CD8-positive, alpha-beta memory T cell (primary cell): ENCODE measurements at regions not wholly inside any gene's neighbourhood (a gene's known extent, or its start where the extent isn't known, plus 50 kb on each side); places are given as distances from the start of the nearest gene placed in this dataset.

ENCODE experiments used
- CTCF ChIA-PET: fragments of 350-600 bp; sonication (Branson Sonifier 250); formaldehyde crosslinking; loops from one replicate; lab custom pipeline; 2021; ENCODE audit warnings: antibody characterized with exemption; lab: Charles Lee
- POLR2A ChIA-PET: fragments of 350-600 bp; sonication (Branson Sonifier 250); formaldehyde crosslinking; loops from one replicate; lab custom pipeline; 2021; ENCODE audit warnings: antibody characterized with exemption; lab: Charles Lee
- DNase-seq, 5 donors: peaks; one replicate each; pipeline versions ENCODE4 v3.0.0 to v3.0.0-alpha.2; 2020 to 2022; ENCODE audit warnings: mixed read lengths in 1 of 5
- H3K27ac ChIP-seq: one replicate; pipeline ENCODE4 v1.7.0; 2013; ENCODE audit warnings: low read depth, mild to moderate bottlenecking, low read length, moderate library complexity
- H3K27me3 ChIP-seq: 2 replicates; pipeline ENCODE4 v1.7.0; 2013; ENCODE audit warnings: low read length, mild to moderate bottlenecking; ENCODE audit not compliant: insufficient read depth, poor library complexity, severe bottlenecking
- H3K36me3 ChIP-seq: 2 replicates; pipeline ENCODE4 v1.7.0; 2013; ENCODE audit warnings: mild to moderate bottlenecking, low read length, moderate library complexity; ENCODE audit not compliant: insufficient read depth
- H3K4me1 ChIP-seq: 2 replicates; pipeline ENCODE4 v1.7.0; 2013; ENCODE audit warnings: mild to moderate bottlenecking, low read length, moderate library complexity; ENCODE audit not compliant: insufficient read depth
- H3K4me3 ChIP-seq: 2 replicates; pipeline ENCODE4 v1.7.0; 2013; ENCODE audit warnings: mild to moderate bottlenecking, low read length
- H3K9me3 ChIP-seq: 2 replicates; pipeline ENCODE4 v1.7.0; 2013; ENCODE audit warnings: mild to moderate bottlenecking, low read length
- H3K27ac Mint-ChIP-seq, 8 donors: one replicate each; pipeline ENCODE4 v1.8.0; 2020 to 2021; ENCODE audit warnings: mixed read lengths in 8 of 8, mild to moderate bottlenecking in 6 of 8, inconsistent platforms in 3 of 8, moderate library complexity in 3 of 8
- H3K27me3 Mint-ChIP-seq, 2 donors: one replicate each; pipeline ENCODE4 v1.8.0; 2020 to 2021; ENCODE audit warnings: mixed read lengths in 2 of 2, mild to moderate bottlenecking in 1 of 2, moderate library complexity in 1 of 2
- H3K36me3 Mint-ChIP-seq, 3 donors: one replicate each; pipeline ENCODE4 v1.8.0; 2020 to 2021; ENCODE audit warnings: mixed read lengths in 3 of 3, inconsistent platforms in 1 of 3, mild to moderate bottlenecking in 1 of 3
- H3K4me1 Mint-ChIP-seq, 3 donors: one replicate each; pipeline ENCODE4 v1.8.0; 2020 to 2021; ENCODE audit warnings: mixed read lengths in 3 of 3, inconsistent platforms in 1 of 3, mild to moderate bottlenecking in 1 of 3
- H3K4me3 Mint-ChIP-seq, 7 donors: one replicate each; pipeline ENCODE4 v1.8.0; 2020 to 2021; ENCODE audit warnings: mixed read lengths in 7 of 7, mild to moderate bottlenecking in 6 of 7, moderate library complexity in 4 of 7, inconsistent platforms in 2 of 7
- H3K9me3 Mint-ChIP-seq, 5 donors: one replicate each; pipeline ENCODE4 v1.8.0; 2020 to 2022; ENCODE audit warnings: mixed read lengths in 5 of 5, mild to moderate bottlenecking in 3 of 5, moderate library complexity in 2 of 5, inconsistent platforms in 1 of 5

GRCh38 chr3:78283994-78284393 is 1244.1 kb downstream of the ROBO2 start:
- no peaks in the 10 kb centered on the region for H3K27me3 ChIP-seq
- no peaks in the 10 kb centered on the region for H3K4me1 ChIP-seq
- H3K36me3 ChIP-seq = no peaks in the 10 kb centered on the region
- Mint-ChIP-seq H3K4me3 (no peak overlapping the region), H3K4me1 (no peaks in the 10 kb centered on the region), H3K9me3 (peaks cover 7 to 30% (median 19%) of the 10 kb centered on the region in 5 donors), H3K27me3 (no peaks in the 10 kb centered on the region), H3K27ac (no peak overlapping the region), H3K36me3 (no peaks in the 10 kb centered on the region)
- DNase-seq = no peak
- no peak overlapping the region for H3K27ac ChIP-seq
- ChIA-PET POLR2A (no interaction called here), CTCF (no interaction called here)
- no peaks in the 10 kb centered on the region for H3K9me3 ChIP-seq
- H3K4me3 ChIP-seq = no peak overlapping the region

- POLR2A ChIA-PET = no interaction called here
- no peaks in the 10 kb centered on the region for H3K36me3 ChIP-seq
- no peak overlapping the region for H3K4me3 ChIP-seq
- no peak for DNase-seq
- Mint-ChIP-seq H3K36me3 (no peaks in the 10 kb centered on the region), H3K27ac (no peak overlapping the region), H3K9me3 (peaks cover 7 to 24% (median 16%) of the 10 kb centered on the region in 5 donors), H3K4me3 (no peak overlapping the region), H3K4me1 (no peaks in the 10 kb centered on the region), H3K27me3 (no peaks in the 10 kb centered on the region)
- CTCF ChIA-PET = no interaction called here
- H3K27me3 ChIP-seq = no peaks in the 10 kb centered on the region
- H3K9me3 ChIP-seq = no peaks in the 10 kb centered on the region
- no peaks in the 10 kb centered on the region for H3K4me1 ChIP-seq
- no peak overlapping the region for H3K27ac ChIP-seq
Observed at GRCh38 chr3:78285032-78285728, 1245.3 kb downstream of the ROBO2 start.

GRCh38 chr3:78287085-78287484 is 1247.2 kb downstream of the ROBO2 start:
- H3K9me3 ChIP-seq = no peaks in the 10 kb centered on the region
- H3K36me3 ChIP-seq = no peaks in the 10 kb centered on the region
- no peak overlapping the region for H3K27ac Mint-ChIP-seq
- ChIA-PET CTCF (no interaction called here), POLR2A (no interaction called here)
- H3K27me3 ChIP-seq = no peaks in the 10 kb centered on the region
- H3K36me3 Mint-ChIP-seq = no peaks in the 10 kb centered on the region
- no peaks in the 10 kb centered on the region for H3K4me1 Mint-ChIP-seq
- no peak for DNase-seq
- H3K27me3 Mint-ChIP-seq = no peaks in the 10 kb centered on the region
- H3K4me1 ChIP-seq = no peaks in the 10 kb centered on the region
- H3K4me3 ChIP-seq = no peak overlapping the region
- no peak overlapping the region for H3K27ac ChIP-seq
- no peak overlapping the region for H3K4me3 Mint-ChIP-seq
- H3K9me3 Mint-ChIP-seq = peaks cover 7 to 19% (median 12%) of the 10 kb centered on the region in 5 donors

GRCh38 chr3:78293284-78293683 is 1253.4 kb downstream of the ROBO2 start:
- no peak overlapping the region for H3K4me3 ChIP-seq
- ChIA-PET POLR2A (no interaction called here), CTCF (no interaction called here)
- H3K36me3 ChIP-seq = no peaks in the 10 kb centered on the region
- H3K36me3 Mint-ChIP-seq = no peaks in the 10 kb centered on the region
- H3K9me3 ChIP-seq = no peaks in the 10 kb centered on the region
- no peak overlapping the region for H3K27ac Mint-ChIP-seq
- H3K27ac ChIP-seq = no peak overlapping the region
- no peak overlapping the region for H3K4me3 Mint-ChIP-seq
- peaks cover 3 to 26% (median 17%) of the 10 kb centered on the region in 5 donors for H3K9me3 Mint-ChIP-seq
- no peak for DNase-seq
- peaks cover 0 to 3% of the 10 kb centered on the region in 2 donors for H3K27me3 Mint-ChIP-seq
- no peaks in the 10 kb centered on the region for H3K4me1 Mint-ChIP-seq
- no peaks in the 10 kb centered on the region for H3K27me3 ChIP-seq
- no peaks in the 10 kb centered on the region for H3K4me1 ChIP-seq

GRCh38 chr3:78304115-78304514 is 1264.2 kb downstream of the ROBO2 start:
- Mint-ChIP-seq H3K27ac (no peak overlapping the region), H3K27me3 (peaks cover 0 to 1% of the 10 kb centered on the region in 2 donors), H3K4me1 (no peaks in the 10 kb centered on the region), H3K36me3 (no peaks in the 10 kb centered on the region), H3K4me3 (no peak overlapping the region), H3K9me3 (peaks cover 5 to 23% (median 13%) of the 10 kb centered on the region in 5 donors)
- no peak for DNase-seq
- Histone ChIP-seq H3K4me3 (no peak overlapping the region), H3K27me3 (no peaks in the 10 kb centered on the region), H3K9me3 (no peaks in the 10 kb centered on the region), H3K36me3 (no peaks in the 10 kb centered on the region), H3K4me1 (no peaks in the 10 kb centered on the region), H3K27ac (no peak overlapping the region)
- CTCF ChIA-PET = no interaction called here
- POLR2A ChIA-PET = no interaction called here

GRCh38 chr3:78312851-78313250 is 1273.0 kb downstream of the ROBO2 start:
- H3K9me3 ChIP-seq = no peaks in the 10 kb centered on the region
- H3K4me1 ChIP-seq = no peaks in the 10 kb centered on the region
- no peak overlapping the region for H3K4me3 ChIP-seq
- CTCF ChIA-PET = no interaction called here
- Mint-ChIP-seq H3K4me3 (no peak overlapping the region), H3K27me3 (no peaks in the 10 kb centered on the region), H3K9me3 (peaks cover 12 to 23% (median 18%) of the 10 kb centered on the region in 5 donors), H3K27ac (no peak overlapping the region), H3K36me3 (no peaks in the 10 kb centered on the region), H3K4me1 (no peaks in the 10 kb centered on the region)
- no peaks in the 10 kb centered on the region for H3K36me3 ChIP-seq
- POLR2A ChIA-PET = no interaction called here
- H3K27me3 ChIP-seq = no peaks in the 10 kb centered on the region
- no peak for DNase-seq
- H3K27ac ChIP-seq = no peak overlapping the region

GRCh38 chr3:78313332-78313731 is 1273.4 kb downstream of the ROBO2 start:
- no peaks in the 10 kb centered on the region for H3K27me3 ChIP-seq

GRCh38 chr3:78314327-78314726 is 1274.4 kb downstream of the ROBO2 start:
- H3K27ac Mint-ChIP-seq = no peak overlapping the region
- H3K36me3 Mint-ChIP-seq = no peaks in the 10 kb centered on the region
- H3K4me3 Mint-ChIP-seq = no peak overlapping the region
- H3K4me3 ChIP-seq = no peak overlapping the region
- no peaks in the 10 kb centered on the region for H3K4me1 ChIP-seq
- H3K27me3 Mint-ChIP-seq = no peaks in the 10 kb centered on the region
- H3K9me3 Mint-ChIP-seq = peaks cover 12 to 22% (median 18%) of the 10 kb centered on the region in 5 donors
- no peak overlapping the region for H3K27ac ChIP-seq
- H3K27me3 ChIP-seq = no peaks in the 10 kb centered on the region
- DNase-seq = no peak
- POLR2A ChIA-PET = no interaction called here
- CTCF ChIA-PET = no interaction called here
- no peaks in the 10 kb centered on the region for H3K36me3 ChIP-seq
- H3K4me1 Mint-ChIP-seq = no peaks in the 10 kb centered on the region
- H3K9me3 ChIP-seq = no peaks in the 10 kb centered on the region

More at GRCh38 chr3:78313332-78313731, 1273.4 kb downstream of the ROBO2 start:
- Mint-ChIP-seq H3K9me3 (peaks cover 12 to 23% (median 18%) of the 10 kb centered on the region in 5 donors), H3K4me1 (no peaks in the 10 kb centered on the region), H3K27ac (no peak overlapping the region), H3K4me3 (no peak overlapping the region), H3K27me3 (no peaks in the 10 kb centered on the region), H3K36me3 (no peaks in the 10 kb centered on the region)
- ChIA-PET POLR2A (no interaction called here), CTCF (no interaction called here)
- no peaks in the 10 kb centered on the region for H3K4me1 ChIP-seq
- no peak for DNase-seq
- H3K4me3 ChIP-seq = no peak overlapping the region
- no peak overlapping the region for H3K27ac ChIP-seq
- no peaks in the 10 kb centered on the region for H3K36me3 ChIP-seq
- H3K9me3 ChIP-seq = no peaks in the 10 kb centered on the region
